ENCODE measurements at regions not wholly inside any gene's neighbourhood (a gene's known extent, or its start where the extent isn't known, plus 50 kb on each side); places are given as distances from the start of the nearest gene placed in this dataset.

DNA sequence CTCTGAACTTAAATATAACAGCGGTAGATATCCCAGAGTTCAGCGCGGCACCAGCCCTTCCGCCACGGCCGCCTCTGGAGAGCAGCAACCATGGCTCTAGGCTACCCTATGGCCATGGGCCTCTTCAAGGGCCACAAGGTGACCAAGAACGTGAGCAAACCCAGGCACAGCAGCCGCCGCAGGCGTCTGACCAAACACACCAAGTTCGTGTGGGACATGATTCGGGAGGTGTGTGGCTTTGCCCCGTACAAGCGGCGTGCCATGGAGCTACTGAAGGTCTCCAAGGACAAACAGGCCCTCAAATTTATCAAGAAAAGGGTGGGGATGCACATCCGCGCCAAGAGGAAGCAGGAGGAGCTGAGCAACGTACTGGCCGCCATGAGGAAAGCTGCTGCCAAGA lies 229.0 kb downstream of the ACTL7B start:
- DNase-seq (ENCODE audit: low read depth, low spot score) (no peak), FAIRE-seq (no peak)
- no peak overlapping the region for H3K4me2 ChIP-seq (ENCODE audit: insufficient read depth, low read length)
- BruUV-seq (replicated peaks) = no TSS peak
- ChIA-PET CTCF (no interaction called here), POLR2A (no interaction called here)
- no peak overlapping the region for H3K4me3 ChIP-seq (replicated peaks in 1 of 3; ENCODE audit: insufficient read depth in 1 of 3, low read depth in 1 of 3, low read length in 3 of 3)
- dilution Hi-C loops (cut with MboI; ENCODE audit: extremely low pct_ligation_motif_present, low sequenced_read_pairs) (no loop called here), intact Hi-C loops (cut with micrococcal nuclease) (no loop called here)
- H2AFZ ChIP-seq (ENCODE audit: low read depth, low read length) = no peak overlapping the region
- H3K4me1 ChIP-seq (ENCODE audit: control insufficient read depth, extremely low read depth, insufficient read depth, low read length) = no peaks in the 10 kb centered on the region
- H3K9ac ChIP-seq (replicated peaks; ENCODE audit: extremely low read depth, insufficient read depth, low read length) = no peak overlapping the region
- H4K20me1 ChIP-seq (replicated peaks; ENCODE audit: control insufficient read depth, extremely low read depth, insufficient read depth, low read length) = no peaks in the 10 kb centered on the region
- no peak for TF ChIP-seq EZH2 (IDR thresholded peaks at IDR 0.05; ENCODE audit: borderline replicate concordance, low read depth, low read length, severe bottlenecking)
- no peak for TF ChIP-seq FOS (IDR thresholded peaks at IDR 0.05; ENCODE audit: borderline replicate concordance, insufficient read depth, low read length)
- no peak for TF ChIP-seq JUN (IDR thresholded peaks at IDR 0.05; ENCODE audit: borderline replicate concordance, insufficient read depth, insufficient read length, low read depth)
- TF ChIP-seq POLR2AphosphoS5 (IDR thresholded peaks at IDR 0.05; ENCODE audit: insufficient read depth, low read depth, low read length) = no peak
- TF ChIP-seq, protein P1, sequence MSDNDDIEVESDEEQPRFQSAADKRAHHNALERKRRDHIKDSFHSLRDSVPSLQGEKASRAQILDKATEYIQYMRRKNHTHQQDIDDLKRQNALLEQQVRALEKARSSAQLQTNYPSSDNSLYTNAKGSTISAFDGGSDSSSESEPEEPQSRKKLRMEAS (IDR thresholded peaks at IDR 0.05; ENCODE audit: insufficient read depth, insufficient read length) = no peak
- no peak for TF ChIP-seq MYC (IDR thresholded peaks at IDR 0.05; ENCODE audit: low read depth, low read length)
- no peaks in the 10 kb centered on the region for H3K9me1 ChIP-seq (replicated peaks; ENCODE audit: control insufficient read depth, extremely low read depth, insufficient read depth, low read length)
- no peaks in the 10 kb centered on the region for H3K27me3 ChIP-seq (ENCODE audit: control insufficient read depth in 2 of 2, insufficient read depth in 2 of 2, low read length in 2 of 2)
- H3K27ac ChIP-seq (ENCODE audit: insufficient read depth, low read depth, low read length) = no peak overlapping the region
- H3K36me3 ChIP-seq (ENCODE audit: control insufficient read depth in 2 of 2, extremely low read depth in 1 of 2, insufficient read depth in 2 of 2, low read length in 2 of 2) = no peaks in the 10 kb centered on the region
- no peaks in the 10 kb centered on the region for H3K9me3 ChIP-seq (replicated peaks; ENCODE audit: control insufficient read depth, insufficient read depth, low read length)
- H3K79me2 ChIP-seq (ENCODE audit: control insufficient read depth, insufficient read depth, low read length) = no peaks in the 10 kb centered on the region

DNA sequence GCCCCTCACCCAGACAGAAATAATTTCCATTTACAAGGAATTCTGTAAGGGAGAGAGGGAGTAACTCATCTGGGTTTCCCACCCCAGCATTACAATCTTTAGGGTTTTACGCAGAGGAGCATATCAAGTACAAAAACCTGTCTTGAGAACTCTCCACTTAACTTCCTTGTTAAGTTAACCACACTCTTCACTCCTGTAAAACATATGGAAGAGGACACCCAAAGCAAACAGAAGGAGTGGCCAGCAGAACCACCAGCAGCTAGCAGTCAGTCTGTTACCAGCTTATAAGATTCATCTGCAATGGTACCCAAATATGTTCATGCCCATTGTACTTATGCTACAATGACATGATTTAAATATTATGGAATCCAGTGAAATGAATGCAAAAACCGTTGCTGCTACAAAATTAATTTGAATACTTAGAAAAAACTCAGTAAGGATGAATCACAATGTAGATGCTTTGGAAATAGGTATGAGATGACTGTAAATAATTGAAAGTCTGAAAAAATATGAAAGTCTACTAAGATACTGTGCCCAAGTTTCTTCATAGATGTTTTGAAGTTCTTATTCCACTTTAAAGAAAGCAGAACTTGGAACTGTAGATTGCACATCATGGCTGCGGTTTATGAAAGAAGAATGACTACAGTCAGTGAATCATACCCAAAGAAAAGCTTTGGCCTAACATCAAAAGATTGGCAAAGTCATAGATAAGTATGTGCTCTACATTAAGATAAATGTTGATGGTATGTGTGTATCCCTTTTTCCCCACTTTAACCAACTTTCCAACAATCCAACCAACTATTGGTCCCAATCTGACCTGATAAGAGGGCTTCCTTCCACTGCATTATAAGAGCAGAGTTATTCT lies 233.6 kb downstream of the ACTL7B start:
- dilution Hi-C loops (cut with MboI; ENCODE audit: extremely low pct_ligation_motif_present, low sequenced_read_pairs) (no loop called here), intact Hi-C loops (cut with micrococcal nuclease) (no loop called here)
- Histone ChIP-seq H3K4me2 (ENCODE audit: insufficient read depth, low read length) (no peak overlapping the region), H3K9me3 (replicated peaks; ENCODE audit: control insufficient read depth, insufficient read depth, low read length) (no peaks in the 10 kb centered on the region), H3K9ac (replicated peaks; ENCODE audit: extremely low read depth, insufficient read depth, low read length) (no peak overlapping the region), H2AFZ (ENCODE audit: low read depth, low read length) (no peak overlapping the region), H3K79me2 (ENCODE audit: control insufficient read depth, insufficient read depth, low read length) (no peaks in the 10 kb centered on the region), H3K4me1 (ENCODE audit: control insufficient read depth, extremely low read depth, insufficient read depth, low read length) (no peaks in the 10 kb centered on the region), H3K27ac (ENCODE audit: insufficient read depth, low read depth, low read length) (no peak overlapping the region), H4K20me1 (replicated peaks; ENCODE audit: control insufficient read depth, extremely low read depth, insufficient read depth, low read length) (no peaks in the 10 kb centered on the region), H3K4me3 (replicated peaks in 1 of 3; ENCODE audit: insufficient read depth in 1 of 3, low read depth in 1 of 3, low read length in 3 of 3) (no peak overlapping the region), H3K27me3 (ENCODE audit: control insufficient read depth in 2 of 2, insufficient read depth in 2 of 2, low read length in 2 of 2) (no peaks in the 10 kb centered on the region), H3K36me3 (ENCODE audit: control insufficient read depth in 2 of 2, extremely low read depth in 1 of 2, insufficient read depth in 2 of 2, low read length in 2 of 2) (no peaks in the 10 kb centered on the region), H3K9me1 (replicated peaks; ENCODE audit: control insufficient read depth, extremely low read depth, insufficient read depth, low read length) (no peaks in the 10 kb centered on the region)
- ChIA-PET POLR2A (no interaction called here), CTCF (no interaction called here)
- FAIRE-seq (no peak), DNase-seq (ENCODE audit: low read depth, low spot score) (no peak)
- no peak for TF ChIP-seq JUN (IDR thresholded peaks at IDR 0.05; ENCODE audit: borderline replicate concordance, insufficient read depth, insufficient read length, low read depth)
- no peak for TF ChIP-seq EZH2 (IDR thresholded peaks at IDR 0.05; ENCODE audit: borderline replicate concordance, low read depth, low read length, severe bottlenecking)
- TF ChIP-seq GATA2 (IDR thresholded peaks at IDR 0.05; ENCODE audit: insufficient read depth, insufficient read length, low read depth, low read length) = no peak
- TF ChIP-seq POLR2A (IDR thresholded peaks at IDR 0.05; ENCODE audit: low read depth, low read length) = no peak
- TF ChIP-seq, protein P1 (IDR thresholded peaks at IDR 0.05; ENCODE audit: insufficient read depth, insufficient read length) = no peak
- no peak for TF ChIP-seq MYC (IDR thresholded peaks at IDR 0.05; ENCODE audit: low read depth, low read length)
- no peak for TF ChIP-seq FOS (IDR thresholded peaks at IDR 0.05; ENCODE audit: borderline replicate concordance, insufficient read depth, low read length)
- TF ChIP-seq POLR2AphosphoS5 (IDR thresholded peaks at IDR 0.05; ENCODE audit: insufficient read depth, low read depth, low read length) = no peak
- TF ChIP-seq CTCF (IDR thresholded peaks at IDR 0.05; ENCODE audit: extremely low read depth in 1 of 2, insufficient read depth in 1 of 2, low read depth in 1 of 2, low read length in 2 of 2) = no peak
- no TSS peak for BruUV-seq (replicated peaks)

Data from endothelial cell of umbilical vein (primary cell).